GM20431 (cell line): ENCODE measurements at regions not wholly inside any gene's neighbourhood (a gene's known extent, or its start where the extent isn't known, plus 50 kb on each side); places are given as distances from the start of the nearest gene placed in this dataset.

Source experiments
- in situ Hi-C: fragments of 300-500 bp; cut with MseI, MboI; formaldehyde crosslinking; loops from one replicate; pipeline ENCODE4 v1.15.0; 2020; ENCODE audit warnings: low sequenced_read_pairs; ENCODE audit not compliant: unreplicated experiment

DNA sequence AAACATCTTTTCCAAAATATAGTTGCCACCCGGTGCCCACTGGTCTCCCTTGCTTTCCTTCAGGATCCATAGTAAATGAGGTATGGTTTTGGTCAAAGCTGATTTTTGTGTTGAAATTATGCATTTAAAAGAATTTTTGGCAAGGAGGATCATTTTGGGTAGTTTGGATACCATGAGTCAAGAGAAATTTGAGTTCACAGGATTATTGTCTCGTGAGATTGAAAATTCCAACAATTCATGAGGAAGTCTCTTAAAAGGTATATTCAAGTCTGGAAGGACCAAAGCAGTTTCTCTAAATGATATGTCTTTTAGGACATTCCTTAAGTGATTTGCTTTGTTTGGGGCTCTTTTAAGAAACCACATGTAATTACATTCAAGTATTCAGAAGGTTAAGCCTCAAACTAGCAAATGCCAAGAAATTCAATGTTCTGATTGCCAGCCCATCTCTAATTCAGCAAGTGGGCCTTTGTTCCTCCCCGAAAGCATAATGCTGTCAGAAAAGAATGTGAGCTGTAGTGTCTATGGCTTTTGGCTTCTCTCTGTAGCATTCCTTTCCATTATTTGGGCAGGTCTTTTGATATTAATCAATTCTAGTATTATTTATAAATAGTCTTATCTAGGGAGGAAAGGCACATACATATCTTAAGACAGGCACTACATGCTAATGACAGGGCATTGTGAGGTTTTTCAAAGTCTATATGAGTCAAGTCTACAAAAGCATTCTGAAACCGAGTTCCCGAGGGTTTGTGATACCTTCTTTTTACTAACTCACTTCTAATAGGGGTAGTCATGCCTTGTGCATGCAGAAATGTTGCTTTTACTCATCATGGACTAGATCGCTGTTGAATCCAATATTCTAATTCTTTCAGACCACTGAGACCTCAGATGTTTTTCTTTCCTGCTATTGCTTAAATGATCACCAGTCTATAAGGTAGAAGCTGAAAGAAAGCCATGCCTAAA lies 453.9 kb downstream of the ENC1 start:
- in situ Hi-C loops, result no loop called here

- in situ Hi-C loops, result no loop called here
These were observed 454.9 kb downstream of the ENC1 start for GRCh38 chr5:74185599-74185998.

- in situ Hi-C loops, result no loop called here
These were observed 455.9 kb downstream of the ENC1 start for GRCh38 chr5:74184649-74185048.

DNA sequence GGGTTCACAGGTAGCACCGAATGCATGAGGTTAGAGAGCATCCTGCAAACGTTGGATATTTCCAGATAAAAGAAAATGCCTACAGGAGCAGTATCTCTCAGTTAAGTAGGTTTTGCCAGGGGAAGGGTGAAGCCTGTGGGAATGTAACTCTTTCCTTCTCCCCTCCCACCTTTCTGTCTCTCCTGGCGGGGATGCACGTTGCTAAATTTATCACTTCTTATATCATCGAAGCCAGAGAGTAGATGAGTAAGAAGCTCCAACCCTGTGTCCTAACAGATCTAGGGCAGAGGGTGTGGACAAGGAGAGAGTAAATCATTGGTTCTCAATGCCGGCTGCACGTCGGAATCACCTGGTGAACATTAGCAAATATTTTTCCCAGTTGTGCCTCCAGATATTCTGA lies 457.5 kb downstream of the ENC1 start:
- in situ Hi-C loops, result no loop called here

DNA sequence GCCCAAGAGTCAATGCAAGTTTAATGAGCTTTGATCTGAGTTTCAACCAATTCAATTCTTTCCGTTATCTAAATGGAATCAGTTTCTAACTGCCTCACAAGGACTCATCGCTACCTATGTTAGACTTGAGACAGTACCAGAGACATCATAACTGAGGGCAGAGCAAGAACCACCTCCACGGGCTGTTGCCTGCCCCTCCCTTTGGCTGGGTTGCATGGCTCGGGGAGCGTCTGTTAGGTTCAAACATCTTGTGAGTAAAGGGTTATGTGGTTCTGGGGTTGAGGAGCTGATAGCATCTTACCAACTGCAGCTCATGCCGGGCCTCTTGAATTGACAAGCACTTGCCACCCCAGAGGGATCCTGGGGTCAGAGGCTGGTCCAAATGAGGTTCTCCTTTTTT lies 457.9 kb downstream of the ENC1 start:
- in situ Hi-C loops, result no loop called here

GRCh38 chr5:74179701-74180100 lies 460.8 kb downstream of the ENC1 start:
- in situ Hi-C loops, result no loop called here

DNA sequence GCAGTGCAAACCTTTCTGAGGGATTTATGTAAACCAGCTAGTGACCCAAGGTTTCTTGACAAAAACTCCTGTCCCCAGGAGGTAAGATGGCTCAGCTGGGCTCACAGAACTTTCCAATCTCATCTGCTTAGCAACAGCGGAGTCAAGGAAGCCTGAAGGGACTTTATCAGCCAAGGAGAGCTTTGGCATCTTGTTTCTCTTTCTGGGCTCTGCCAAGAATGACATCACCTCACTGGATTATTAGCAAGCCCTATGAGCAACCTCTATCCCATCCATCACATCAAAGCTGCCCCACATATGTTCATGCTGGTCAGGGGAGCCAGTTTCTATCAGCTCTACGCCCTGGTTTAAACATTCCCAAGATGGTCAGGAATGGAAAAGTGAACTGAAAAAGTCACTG lies 461.3 kb downstream of the ENC1 start:
- in situ Hi-C loops, result no loop called here

GRCh38 chr5:74177961-74178360 lies 462.6 kb downstream of the ENC1 start:
- in situ Hi-C loops, result no loop called here

DNA sequence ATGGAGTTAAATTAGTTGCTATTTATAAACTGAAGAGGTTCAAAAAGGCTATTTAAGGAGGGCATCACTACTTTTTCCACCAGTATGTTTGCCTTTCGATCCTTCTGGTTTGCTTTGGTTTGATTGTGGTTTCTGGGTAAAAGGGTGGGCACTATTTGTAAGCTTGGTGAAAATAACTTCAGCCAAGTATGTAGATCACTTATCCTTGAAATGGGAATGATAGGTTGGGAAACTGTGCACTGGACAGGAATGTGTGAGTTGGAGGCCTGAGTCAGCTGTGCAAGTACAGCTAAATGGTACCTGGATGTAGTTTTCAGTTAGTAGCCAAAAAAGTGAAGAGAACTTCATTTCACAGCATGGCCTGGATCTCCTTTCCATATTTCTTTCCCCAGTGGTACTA lies 466.2 kb downstream of the ENC1 start:
- in situ Hi-C loops, result no loop called here

DNA sequence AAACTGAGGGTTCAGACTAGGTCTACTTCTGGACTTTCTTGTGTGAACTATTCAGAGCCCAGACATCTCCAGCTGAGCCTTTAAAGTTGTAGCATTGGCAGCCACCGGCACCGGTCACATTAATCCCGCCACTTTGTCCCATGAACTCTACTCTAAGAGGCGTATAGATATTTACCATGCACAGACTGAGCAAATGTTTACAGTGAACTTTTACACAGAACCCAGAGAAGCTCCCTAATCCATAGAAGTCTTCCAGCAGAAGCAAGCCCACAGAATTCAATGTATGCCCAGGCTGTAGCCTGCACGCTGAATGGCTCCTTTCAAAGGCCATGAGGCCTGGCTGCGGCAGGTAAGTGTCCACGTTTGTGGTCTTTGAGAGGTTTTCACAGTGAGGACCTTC lies 466.9 kb downstream of the ENC1 start:
- in situ Hi-C loops, result no loop called here

GRCh38 chr5:74173241-74173640 lies 467.3 kb downstream of the ENC1 start:
- in situ Hi-C loops, result no loop called here

- in situ Hi-C loops, result no loop called here
These were observed 470.8 kb downstream of the ENC1 start for GRCh38 chr5:74169701-74170100.

GRCh38 chr5:74167930-74168315 lies 472.6 kb downstream of the ENC1 start:
- in situ Hi-C loops, result no loop called here

DNA sequence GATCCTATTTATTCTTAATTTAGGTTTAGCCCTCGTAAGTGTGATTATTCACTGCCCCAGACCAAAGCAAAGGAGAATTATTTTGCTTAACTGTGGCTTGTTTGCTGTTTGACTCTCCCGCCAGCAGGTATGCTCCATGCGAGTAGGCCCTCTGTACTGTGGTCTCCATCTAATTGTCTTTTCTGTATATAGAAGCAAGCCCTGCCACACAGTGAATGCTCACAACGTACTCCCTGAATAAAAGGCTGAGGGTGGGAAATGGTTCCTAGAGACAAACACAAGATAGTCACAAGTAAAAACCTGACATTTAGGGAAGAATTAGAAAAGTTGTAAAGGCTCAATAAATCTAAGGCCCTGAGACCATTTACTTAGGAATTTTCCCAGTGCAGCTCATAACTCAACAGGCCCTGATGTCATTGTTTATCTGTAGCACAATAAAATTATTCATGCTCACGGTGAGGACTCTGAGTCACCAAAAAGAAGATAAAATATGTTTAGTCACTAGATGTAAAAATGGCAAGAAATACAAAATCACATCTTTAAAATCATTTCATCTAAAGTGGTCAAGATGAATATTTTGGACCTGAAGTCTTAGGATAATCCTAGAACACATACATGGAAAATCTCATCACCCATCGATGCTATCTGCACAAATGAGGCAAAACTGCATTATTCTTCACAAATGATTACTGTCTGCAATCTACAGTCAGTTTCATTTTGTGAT lies 473.2 kb downstream of the ENC1 start:
- in situ Hi-C loops, result no loop called here

DNA sequence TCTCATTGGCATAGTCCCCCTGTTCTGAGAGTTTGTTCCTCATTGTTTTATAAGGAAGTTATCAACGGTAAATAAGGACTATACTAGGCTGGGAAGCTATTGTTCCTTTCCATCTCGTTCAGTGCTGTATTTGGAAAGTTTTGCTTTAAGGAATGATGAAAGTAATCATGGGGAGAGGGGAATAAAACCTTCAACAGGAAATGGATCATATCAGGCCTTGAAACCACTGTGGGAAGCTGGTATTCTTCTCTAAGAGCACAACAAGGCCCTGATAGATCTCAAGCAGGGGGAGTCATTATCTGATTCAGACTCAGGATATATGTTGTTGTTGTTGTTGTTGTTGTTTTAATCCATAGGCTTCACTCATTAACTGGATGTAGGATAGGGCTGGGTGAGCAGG lies 474.5 kb downstream of the ENC1 start:
- in situ Hi-C loops, result no loop called here

- in situ Hi-C loops, result no loop called here
These were observed 475.7 kb downstream of the ENC1 start for GRCh38 chr5:74164725-74165235.

DNA sequence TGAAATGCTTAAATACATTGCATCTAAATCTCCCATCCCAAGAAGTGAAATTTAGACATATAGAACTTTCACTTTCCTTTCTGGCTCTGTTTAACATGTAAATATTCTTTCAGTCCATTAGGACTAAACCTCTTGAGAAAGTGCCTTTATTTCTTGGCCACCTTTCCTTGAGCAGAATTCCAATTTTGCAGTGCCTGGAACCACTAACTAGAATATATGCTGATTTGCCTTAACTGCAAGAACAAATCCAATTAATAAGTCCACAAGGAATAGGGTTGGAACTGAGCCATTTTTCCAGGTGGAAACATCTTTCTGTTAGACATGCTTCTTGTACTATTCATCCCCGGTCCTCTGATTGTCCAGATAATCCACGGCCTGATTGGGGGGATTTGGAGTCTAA lies 478.0 kb downstream of the ENC1 start:
- in situ Hi-C loops, result no loop called here

DNA sequence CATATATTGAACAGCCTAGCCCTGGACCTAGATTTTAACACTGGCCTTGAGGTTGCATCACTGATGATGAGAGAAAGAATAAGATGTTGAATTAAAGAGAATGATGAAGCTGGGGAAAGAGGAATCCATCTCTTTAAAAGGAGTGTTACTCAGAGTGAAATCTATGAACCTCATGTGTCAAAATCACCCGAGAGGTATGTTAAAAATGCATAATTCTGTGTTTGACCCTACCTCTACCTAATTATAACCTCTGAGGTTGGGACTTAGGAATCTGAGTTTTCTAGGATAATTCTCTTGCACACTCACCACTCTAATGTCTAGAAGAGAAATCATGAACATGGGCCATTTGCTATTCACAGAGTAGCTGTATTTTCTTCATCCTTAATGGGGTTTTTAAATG lies 479.4 kb downstream of the ENC1 start:
- in situ Hi-C loops, result no loop called here

GRCh38 chr5:74156728-74157383 lies 483.7 kb downstream of the ENC1 start:
- in situ Hi-C loops, result no loop called here

GRCh38 chr5:74155501-74155900 lies 485.0 kb downstream of the ENC1 start:
- in situ Hi-C loops, result no loop called here

GRCh38 chr5:74154526-74154925 lies 486.0 kb downstream of the ENC1 start:
- in situ Hi-C loops, result no loop called here
